Stimulated activated CD4-positive, alpha-beta T cell treated with anti-CD3 and anti-CD28 coated beads, Interleukin-2, amount 100 ng/mL, for 48 hours (primary cell): ENCODE measurements at regions not wholly inside any gene's neighbourhood (a gene's known extent, or its start where the extent isn't known, plus 50 kb on each side); places are given as distances from the start of the nearest gene placed in this dataset.

ENCODE experiments used
- DNase-seq, 2 donors: peaks; one replicate each; pipeline ENCODE4 v3.0.0-alpha.2; 2020

- DNase-seq: no peak
Measured at GRCh38 chr11:87399341-87399740, 361.6 kb downstream of the TMEM135 start.

GRCh38 chr11:87398931-87399330 is 361.2 kb downstream of the TMEM135 start:
- DNase-seq: no peak

GRCh38 chr11:87397011-87397865 is 359.5 kb downstream of the TMEM135 start:
- DNase-seq: no peak

GRCh38 chr11:87394924-87395323 is 357.2 kb downstream of the TMEM135 start:
- DNase-seq: no peak

DNA sequence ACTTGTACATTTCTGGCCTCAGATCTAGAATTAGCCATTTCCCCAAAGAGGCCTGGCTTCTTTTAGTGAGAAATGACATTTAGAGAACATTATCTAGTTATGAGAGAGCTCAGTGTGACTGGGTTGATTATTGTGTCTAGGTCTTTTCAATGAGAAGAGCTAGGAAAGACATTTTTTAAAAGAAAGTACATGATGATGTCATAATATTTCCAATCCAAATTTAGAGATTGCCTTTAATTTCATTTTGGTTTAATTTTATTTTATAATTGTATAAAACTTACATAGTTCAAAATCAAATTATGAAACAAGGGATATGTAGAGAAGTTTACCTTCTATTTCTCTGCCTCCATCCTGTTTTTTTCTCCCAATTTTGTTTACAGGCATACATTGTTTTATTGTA is 354.9 kb downstream of the TMEM135 start:
- no peak for DNase-seq

- no peak for DNase-seq
Measured at GRCh38 chr11:87391496-87391895, 353.8 kb downstream of the TMEM135 start.

GRCh38 chr11:87384078-87384729 is 346.5 kb downstream of the TMEM135 start:
- no peak for DNase-seq

DNA sequence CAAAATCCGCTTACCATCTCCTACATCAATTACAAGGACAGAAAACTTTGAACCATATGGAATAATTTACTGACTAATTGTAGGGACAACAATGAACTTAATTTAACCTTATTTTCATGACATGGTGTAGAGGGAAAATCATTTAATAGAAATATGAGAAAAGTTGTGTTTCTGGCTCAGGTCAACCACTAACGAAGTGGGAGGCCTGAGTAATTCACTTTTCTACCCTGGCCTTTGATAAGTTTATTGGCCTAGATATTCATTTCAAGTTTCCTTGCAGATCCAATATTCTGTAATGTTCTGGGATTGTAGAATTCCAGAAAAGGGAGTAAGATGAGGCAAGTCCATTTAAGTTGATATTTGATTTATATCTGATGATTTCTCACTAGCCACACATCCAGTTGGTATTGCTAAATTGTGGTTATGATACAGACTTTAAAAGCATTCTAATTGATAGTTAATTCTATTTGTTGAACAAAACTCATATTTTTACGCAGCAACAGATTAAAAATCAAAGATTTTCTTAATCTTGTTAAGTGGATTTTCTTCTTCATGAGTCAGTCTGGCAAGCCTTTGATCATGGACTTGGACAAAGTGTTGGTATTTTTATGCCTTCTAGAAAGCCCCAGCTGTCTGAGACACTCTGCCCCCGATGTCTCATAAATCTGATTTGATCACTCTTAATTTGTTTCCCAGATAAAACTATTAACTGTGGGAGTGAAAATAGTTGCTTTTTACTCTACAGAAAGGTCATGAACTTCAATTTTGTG is 336.5 kb downstream of the TMEM135 start:
- DNase-seq: no peak
